DND-41 (cell line): ENCODE measurements at regions not wholly inside any gene's neighbourhood (a gene's known extent, or its start where the extent isn't known, plus 50 kb on each side); places are given as distances from the start of the nearest gene placed in this dataset.

ENCODE experiments used
- ATAC-seq: fragments of 200-7000 bp; cut with Tn5 transposase; 3 replicates; pipeline ENCODE4 v1.9.1; 2021; ENCODE audit warnings: low read depth; ENCODE audit not compliant: insufficient read depth
- DNase-seq: peaks from one replicate; pipeline ENCODE4 v3.0.0-alpha.2; 2020
- H2AFZ ChIP-seq: 2 replicates; pipeline ENCODE4 v1.6.0; 2012; ENCODE audit warnings: low read depth, low read length
- H3K27ac ChIP-seq: 2 replicates; pipeline ENCODE4 v1.5.1; 2012; ENCODE audit warnings: low read length, inconsistent platforms
- H3K27me3 ChIP-seq: fragments of 200-600 bp; sonication (generic); 2 replicates; pipeline ENCODE4 v1.6.0; 2012; ENCODE audit warnings: low read length, mild to moderate bottlenecking, inconsistent platforms; ENCODE audit not compliant: insufficient read depth, poor library complexity
- H3K36me3 ChIP-seq: 2 replicates; pipeline ENCODE4 v1.5.1; 2012; ENCODE audit warnings: low read length, inconsistent platforms; ENCODE audit not compliant: insufficient read depth
- H3K4me1 ChIP-seq: 2 replicates; pipeline ENCODE4 v1.5.1; 2012; ENCODE audit warnings: mild to moderate bottlenecking, low read length; ENCODE audit not compliant: insufficient read depth
- H3K4me2 ChIP-seq: 2 replicates; pipeline ENCODE4 v1.6.0; 2012; ENCODE audit warnings: mild to moderate bottlenecking, moderate library complexity, low read length, inconsistent platforms; ENCODE audit not compliant: insufficient read depth
- H3K4me3 ChIP-seq, 2 experiments: fragments of 200-600 bp in 1 of 2; shearing (Covaris generic) in 1 of 2; 2 replicates each; pipeline ENCODE4 v1.5.1; 2012 to 2016; ENCODE audit warnings: inconsistent platforms in 2 of 2, low read length in 2 of 2, mild to moderate bottlenecking in 2 of 2, low read depth in 1 of 2, moderate library complexity in 1 of 2
- H3K79me2 ChIP-seq: 2 replicates; pipeline ENCODE4 v1.6.0; 2012; ENCODE audit warnings: low read length, inconsistent platforms; ENCODE audit not compliant: insufficient read depth
- H3K9ac ChIP-seq: 2 replicates; pipeline ENCODE4 v1.6.0; 2012; ENCODE audit warnings: low read depth, mild to moderate bottlenecking, inconsistent platforms, low read length, moderate library complexity
- H3K9me3 ChIP-seq: 2 replicates; pipeline ENCODE4 v1.5.1; 2012; ENCODE audit warnings: low read length, moderate library complexity, mild to moderate bottlenecking, inconsistent platforms; ENCODE audit not compliant: insufficient read depth, severe bottlenecking
- H4K20me1 ChIP-seq: 2 replicates; pipeline ENCODE4 v1.6.0; 2012; ENCODE audit warnings: low read length; ENCODE audit not compliant: insufficient read depth
- CTCF ChIP-seq: IDR thresholded peaks from 2 replicates; pipeline ENCODE4 v1.5.1; 2012; ENCODE audit warnings: borderline replicate concordance, low read length, moderate library complexity, mild to moderate bottlenecking; ENCODE audit not compliant: poor library complexity, severe bottlenecking; ENCODE audit errors: extremely low read depth
- EZH2 ChIP-seq: IDR thresholded peaks from 3 replicates; pipeline ENCODE4 v1.6.1; 2012; ENCODE audit warnings: borderline replicate concordance, low read depth, mild to moderate bottlenecking, moderate library complexity, low read length, inconsistent platforms; ENCODE audit not compliant: severe bottlenecking

GRCh38 chr4:124265701-124266100 is 446.8 kb downstream of the ANKRD50 start:
- no peak overlapping the region for H3K4me2 ChIP-seq
- H3K9ac ChIP-seq: no peak overlapping the region
- no peaks in the 10 kb centered on the region for H3K79me2 ChIP-seq
- no peak for ATAC-seq
- H4K20me1 ChIP-seq: no peaks in the 10 kb centered on the region
- H3K36me3 ChIP-seq: no peaks in the 10 kb centered on the region
- H3K27me3 ChIP-seq: no peaks in the 10 kb centered on the region
- H3K4me3 ChIP-seq: no peak overlapping the region
- DNase-seq: no peak
- H3K4me1 ChIP-seq: no peaks in the 10 kb centered on the region
- TF ChIP-seq CTCF (no peak), EZH2 (no peak)
- no peak overlapping the region for H2AFZ ChIP-seq
- no peaks in the 10 kb centered on the region for H3K9me3 ChIP-seq
- H3K27ac ChIP-seq: no peak overlapping the region

GRCh38 chr4:124266721-124267120 is 445.8 kb downstream of the ANKRD50 start:
- no peak for TF ChIP-seq EZH2
- TF ChIP-seq CTCF: no peak
- Histone ChIP-seq H3K36me3 (no peaks in the 10 kb centered on the region), H3K9ac (no peak overlapping the region), H3K79me2 (no peaks in the 10 kb centered on the region), H2AFZ (no peak overlapping the region), H3K27ac (no peak overlapping the region), H3K27me3 (no peaks in the 10 kb centered on the region), H3K4me1 (no peaks in the 10 kb centered on the region), H3K4me2 (no peak overlapping the region), H4K20me1 (no peaks in the 10 kb centered on the region), H3K4me3 (no peak overlapping the region), H3K9me3 (no peaks in the 10 kb centered on the region)
- DNase-seq (no peak), ATAC-seq (no peak)

DNA sequence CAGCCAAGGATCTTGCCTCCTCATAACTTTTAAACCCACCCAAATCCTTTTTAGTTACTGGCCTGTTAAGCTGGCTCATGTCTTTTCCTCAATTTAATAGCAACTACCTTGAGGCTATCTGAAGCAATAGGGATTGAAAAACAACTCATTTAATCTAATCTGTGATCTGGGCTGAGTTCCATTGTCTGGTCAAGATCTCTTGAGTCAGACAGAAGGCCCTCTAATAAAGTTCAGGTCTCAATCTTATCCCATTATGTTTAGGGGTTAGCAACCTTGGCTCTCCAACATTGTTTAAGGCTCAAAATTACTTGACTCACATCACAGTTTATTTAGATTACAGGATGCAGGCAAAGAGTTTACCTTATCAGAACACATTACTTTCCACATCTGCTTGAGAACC is 436.1 kb downstream of the ANKRD50 start:
- Histone ChIP-seq H3K27me3 (no peaks in the 10 kb centered on the region), H3K79me2 (no peaks in the 10 kb centered on the region), H3K4me2 (no peak overlapping the region), H4K20me1 (no peaks in the 10 kb centered on the region), H3K9me3 (no peaks in the 10 kb centered on the region), H3K4me3 (no peak overlapping the region), H3K9ac (no peak overlapping the region), H3K36me3 (no peaks in the 10 kb centered on the region), H2AFZ (no peak overlapping the region), H3K4me1 (no peaks in the 10 kb centered on the region), H3K27ac (no peak overlapping the region)
- ATAC-seq (no peak), DNase-seq (no peak)
- TF ChIP-seq CTCF (no peak), EZH2 (no peak)

DNA sequence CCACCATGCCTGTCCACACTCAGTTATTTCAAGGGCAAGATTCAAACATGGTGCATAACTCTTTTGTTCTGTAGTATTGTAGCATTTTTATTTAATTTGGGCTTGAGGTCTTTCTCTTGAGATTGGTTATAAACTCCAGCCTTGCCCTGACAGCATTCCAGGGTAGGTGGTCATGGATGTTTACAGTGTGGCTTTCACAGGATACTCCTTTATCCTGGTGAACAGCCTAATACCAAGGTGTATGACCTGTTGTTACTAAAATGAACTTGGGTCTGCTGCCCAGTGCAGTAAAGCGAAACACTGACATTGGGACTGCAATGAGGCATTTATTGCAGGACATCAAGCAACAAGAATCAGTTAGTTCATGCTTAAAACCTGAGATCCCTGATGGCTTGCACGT is 434.8 kb downstream of the ANKRD50 start:
- Histone ChIP-seq H3K27ac (no peak overlapping the region), H3K9ac (no peak overlapping the region), H3K9me3 (no peaks in the 10 kb centered on the region), H3K4me2 (no peak overlapping the region), H4K20me1 (no peaks in the 10 kb centered on the region), H3K4me3 (no peak overlapping the region), H2AFZ (no peak overlapping the region), H3K4me1 (no peaks in the 10 kb centered on the region), H3K79me2 (no peaks in the 10 kb centered on the region), H3K27me3 (no peaks in the 10 kb centered on the region), H3K36me3 (no peaks in the 10 kb centered on the region)
- no peak for ATAC-seq
- no peak for TF ChIP-seq CTCF
- TF ChIP-seq EZH2: no peak
- DNase-seq: no peak
